HuH-7 (cell line): ENCODE measurements at regions not wholly inside any gene's neighbourhood (a gene's known extent, or its start where the extent isn't known, plus 50 kb on each side); places are given as distances from the start of the nearest gene placed in this dataset.
"Not testable (repeated sequence)": the region's sequence is repeated elsewhere in the genome, so short reads cannot be mapped to it uniquely, and the experiment has no call there.

Source experiments
- DNase-seq: peaks from one replicate; pipeline ENCODE4 v3.0.0; 2011; ENCODE audit warnings: low spot score

DNA sequence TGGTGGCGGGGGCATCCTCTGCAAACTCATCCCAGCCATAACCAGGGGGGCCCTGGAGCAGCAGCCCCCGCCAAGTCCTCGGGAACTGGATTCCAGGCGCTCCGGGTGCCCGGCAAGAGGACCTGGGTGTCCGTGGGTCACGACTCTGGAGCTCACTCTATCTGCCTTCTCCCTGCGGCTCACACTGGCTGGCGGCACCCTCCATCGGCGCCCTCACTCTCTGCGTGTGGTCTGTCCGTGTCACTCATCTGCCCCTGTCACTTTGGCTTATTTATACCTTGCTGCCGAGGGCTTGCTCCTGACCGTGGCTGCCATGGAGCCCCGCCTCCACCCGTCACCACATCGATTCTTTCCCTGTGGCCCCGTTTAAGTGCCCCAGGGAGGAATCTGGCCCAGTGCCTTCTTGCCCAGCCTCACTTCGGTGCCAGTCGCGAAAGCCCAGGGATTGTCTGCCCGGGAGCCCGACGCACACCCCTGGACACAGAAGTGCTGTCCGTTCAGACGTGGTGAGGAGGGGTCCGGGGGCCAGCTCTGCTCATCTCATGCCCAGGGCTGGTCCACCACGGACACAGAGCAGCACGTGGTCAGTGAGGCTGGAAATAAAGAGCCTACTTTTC lies 115.7 kb upstream of the ZNF469 start:
- DNase-seq = not testable (repeated sequence)

DNA sequence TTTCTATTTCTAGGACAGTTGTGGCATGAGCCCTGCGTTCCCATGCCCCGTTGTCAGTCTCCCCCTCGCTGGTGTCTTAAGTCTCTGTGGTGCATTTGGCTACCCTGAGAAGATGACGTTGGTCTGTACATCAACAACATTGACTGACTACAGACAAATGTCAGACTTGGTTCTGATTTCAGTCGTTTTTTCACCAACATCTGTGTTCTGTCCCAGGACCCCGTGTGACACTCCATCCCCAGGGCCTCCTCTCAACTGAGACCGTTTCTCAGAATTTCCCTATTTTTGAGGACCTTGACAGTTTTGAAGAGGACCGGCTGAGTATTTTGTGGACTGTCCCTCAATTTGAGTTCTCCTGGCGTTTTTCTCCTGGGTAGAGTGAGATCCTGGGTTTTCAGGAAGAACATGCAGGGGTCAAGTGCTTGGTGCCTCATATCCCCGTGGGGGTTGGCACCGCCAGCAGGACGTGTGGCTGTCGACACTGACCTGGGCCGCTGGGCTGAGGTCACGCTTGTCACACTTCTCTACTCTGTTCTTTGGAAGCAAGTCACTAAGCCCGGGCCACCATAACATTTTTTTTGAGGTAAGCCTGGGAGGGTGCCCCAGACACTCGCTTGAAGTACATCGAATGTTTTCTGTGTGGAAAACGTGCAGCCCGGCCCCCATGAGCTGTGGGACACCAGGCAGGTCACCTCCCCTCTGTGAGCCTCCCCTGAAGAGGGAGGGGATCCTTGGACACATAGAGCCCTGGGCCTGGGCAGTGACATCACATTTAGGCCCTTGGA lies 114.4 kb upstream of the ZNF469 start:
- not testable (repeated sequence) for DNase-seq

DNA sequence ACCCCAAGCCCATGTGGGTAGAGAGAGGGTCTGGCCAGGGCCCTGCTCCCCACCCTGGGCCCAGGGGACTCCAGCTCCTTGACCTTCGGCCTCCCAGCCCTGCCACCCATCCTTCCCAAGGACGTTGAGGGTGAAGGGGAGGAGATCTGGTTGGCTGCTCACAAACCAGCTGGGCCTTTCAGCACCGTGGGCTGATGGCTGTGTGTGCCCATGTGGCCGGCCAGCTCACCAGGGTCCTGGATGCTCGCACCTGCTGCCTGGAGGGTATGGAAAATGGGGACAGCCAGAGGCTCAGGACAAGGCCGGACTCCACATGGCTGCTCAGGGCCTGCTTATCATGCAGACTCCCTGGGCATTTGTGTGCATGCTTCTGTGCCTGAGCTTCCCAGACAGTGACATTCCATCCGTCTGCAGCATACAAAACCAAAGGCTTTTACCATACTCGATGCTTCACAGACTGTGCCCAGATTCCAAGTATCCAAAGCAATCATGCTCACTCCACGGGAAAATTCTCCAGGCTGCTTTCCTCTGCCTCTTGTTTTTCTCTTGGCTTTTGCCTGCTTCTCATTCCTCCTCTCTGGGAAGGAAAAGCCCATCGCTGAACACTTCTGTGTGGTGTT lies 112.5 kb upstream of the ZNF469 start:
- DNase-seq = not testable (repeated sequence)

DNA sequence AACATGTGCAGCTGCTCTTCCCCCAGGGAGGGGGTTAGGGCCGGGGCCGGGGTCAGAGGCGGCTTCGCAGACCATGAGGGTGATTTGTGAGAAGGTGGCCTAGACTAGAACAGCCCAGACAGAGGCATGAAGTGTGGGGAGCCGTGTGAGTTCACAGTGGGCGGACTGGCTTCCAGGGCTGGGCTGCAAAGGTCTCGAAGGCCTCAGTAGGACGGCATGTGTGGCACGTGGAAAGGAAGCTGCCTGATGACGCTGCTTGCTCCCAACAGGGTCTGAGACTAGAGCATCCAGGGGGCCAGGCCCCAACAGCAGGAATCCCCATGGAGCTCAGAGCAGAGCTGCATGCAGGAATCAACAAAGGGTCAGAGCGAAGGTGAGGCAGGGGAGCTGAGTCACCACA lies 111.5 kb upstream of the ZNF469 start:
- not testable (repeated sequence) for DNase-seq

DNA sequence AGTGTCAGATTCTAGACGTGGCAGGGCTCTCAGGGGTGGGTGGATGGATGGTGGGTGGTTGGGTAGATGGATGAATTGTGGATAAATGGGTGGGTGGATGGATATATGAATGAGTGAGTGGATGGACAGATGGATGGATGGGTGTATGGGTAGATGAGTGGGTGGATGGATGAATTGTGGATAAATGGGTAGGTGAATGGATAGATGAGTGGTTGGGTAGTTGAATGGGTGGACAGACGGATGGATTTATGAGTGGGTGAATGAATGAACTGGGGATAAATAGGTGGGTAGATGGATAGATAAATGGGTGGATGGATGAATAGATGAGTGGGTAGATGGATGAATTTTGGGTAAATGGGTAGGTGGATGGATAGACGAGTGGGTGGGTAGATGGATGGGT lies 111.0 kb upstream of the ZNF469 start:
- DNase-seq = not testable (repeated sequence)

DNA sequence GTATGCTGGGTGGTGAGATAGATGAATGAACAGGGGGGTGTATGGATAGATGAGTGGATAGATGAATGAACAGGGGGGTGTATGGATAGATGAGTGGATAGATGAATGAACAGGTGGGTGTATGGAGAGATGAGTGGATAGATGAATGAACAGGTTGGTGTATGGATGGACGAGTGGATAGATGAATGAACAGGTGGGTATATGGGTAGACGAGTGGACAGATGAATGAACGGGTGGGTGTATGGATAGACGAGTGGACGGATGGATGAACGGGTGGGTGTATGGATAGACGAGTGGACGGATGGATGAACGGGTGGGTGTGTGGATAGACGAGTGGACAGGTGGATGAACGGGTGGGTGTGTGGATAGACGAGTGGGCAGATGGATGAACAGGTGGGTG lies 110.3 kb upstream of the ZNF469 start:
- DNase-seq = not testable (repeated sequence)

DNA sequence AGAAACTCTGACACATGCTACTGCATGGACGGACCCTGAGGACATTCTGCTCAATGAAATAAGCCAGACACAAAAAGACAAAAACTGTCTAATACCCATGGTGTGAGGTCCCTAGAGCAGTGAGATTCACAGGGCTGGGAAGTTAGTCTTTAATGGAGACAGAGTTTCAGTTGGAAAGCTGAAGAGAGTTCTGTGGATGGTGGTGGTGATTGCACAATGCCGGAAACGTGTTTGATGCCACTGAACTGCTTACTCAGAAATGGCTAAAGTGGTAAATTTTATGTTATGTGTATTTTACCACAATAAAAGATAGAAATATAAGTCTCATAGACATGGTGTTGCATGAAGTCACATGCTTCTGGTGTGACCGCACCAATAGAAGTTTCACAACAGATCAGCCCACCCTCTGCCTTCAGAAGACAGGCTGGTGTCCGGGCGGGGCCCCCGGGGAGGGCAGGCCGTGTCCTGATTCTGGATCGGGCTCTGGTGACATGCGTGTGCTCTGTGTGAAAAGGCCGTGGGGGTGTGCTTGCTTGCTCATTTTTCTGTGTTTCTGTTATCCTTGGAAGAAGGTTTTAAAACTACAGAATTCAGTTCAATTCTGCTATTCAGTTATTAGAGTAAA lies 108.5 kb upstream of the ZNF469 start:
- DNase-seq = not testable (repeated sequence)

DNA sequence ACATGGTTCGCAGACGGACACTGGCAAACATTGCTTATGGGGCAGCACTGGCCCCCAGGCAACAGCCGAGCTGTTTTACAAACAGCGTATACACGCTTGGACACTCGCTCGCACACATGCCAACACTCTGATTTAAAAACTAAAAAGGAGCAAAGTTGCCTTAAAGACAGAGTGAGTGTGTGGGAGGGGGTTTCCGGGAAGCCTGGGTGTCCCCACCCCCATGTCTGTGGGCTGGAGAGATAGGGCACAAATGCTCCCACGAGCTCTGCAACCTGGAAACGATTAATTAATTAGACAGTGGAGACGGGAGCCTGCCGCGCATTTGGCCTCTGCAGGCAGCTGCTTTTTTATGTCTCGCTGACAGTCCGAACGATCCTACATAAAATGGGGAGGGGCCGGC lies 107.9 kb upstream of the ZNF469 start:
- no peak for DNase-seq

DNA sequence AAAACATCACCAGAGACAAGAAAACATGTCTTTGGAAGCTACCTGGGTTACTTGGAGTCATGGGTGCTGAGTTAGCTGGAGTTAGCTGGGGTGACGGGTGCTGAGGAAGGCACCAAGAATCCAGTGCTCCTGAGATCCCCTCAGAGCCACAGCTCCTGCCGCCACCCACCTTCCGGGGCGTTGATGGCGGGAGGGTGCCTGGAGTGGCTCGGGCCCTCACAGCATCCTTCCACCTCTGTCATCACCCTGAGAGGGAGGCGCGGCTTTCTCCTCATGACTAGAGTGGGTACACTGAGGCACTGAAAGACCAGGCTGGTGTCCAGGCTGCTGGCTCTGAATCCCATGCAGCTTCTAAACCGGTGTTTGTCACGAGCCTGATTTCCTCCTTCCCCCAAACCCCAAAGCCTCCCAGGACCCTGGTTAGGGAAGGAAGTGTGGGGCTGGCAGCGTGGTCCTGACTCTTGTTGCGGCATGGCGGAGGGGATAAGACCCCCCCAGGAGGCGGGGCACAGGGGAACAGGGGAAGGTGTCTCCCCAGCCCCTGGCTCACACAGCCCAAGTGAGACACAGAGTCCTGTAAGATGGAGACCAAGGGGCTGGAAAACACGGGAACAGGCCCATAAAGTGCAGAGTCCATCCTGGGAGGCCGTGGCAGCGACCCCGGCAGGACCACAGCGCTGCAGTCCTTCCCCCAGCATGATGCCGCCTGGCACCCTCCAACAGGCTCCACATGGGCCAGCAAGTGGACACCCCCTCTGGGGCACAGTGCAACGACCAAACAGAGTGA lies 107.2 kb upstream of the ZNF469 start:
- DNase-seq = not testable (repeated sequence)

DNA sequence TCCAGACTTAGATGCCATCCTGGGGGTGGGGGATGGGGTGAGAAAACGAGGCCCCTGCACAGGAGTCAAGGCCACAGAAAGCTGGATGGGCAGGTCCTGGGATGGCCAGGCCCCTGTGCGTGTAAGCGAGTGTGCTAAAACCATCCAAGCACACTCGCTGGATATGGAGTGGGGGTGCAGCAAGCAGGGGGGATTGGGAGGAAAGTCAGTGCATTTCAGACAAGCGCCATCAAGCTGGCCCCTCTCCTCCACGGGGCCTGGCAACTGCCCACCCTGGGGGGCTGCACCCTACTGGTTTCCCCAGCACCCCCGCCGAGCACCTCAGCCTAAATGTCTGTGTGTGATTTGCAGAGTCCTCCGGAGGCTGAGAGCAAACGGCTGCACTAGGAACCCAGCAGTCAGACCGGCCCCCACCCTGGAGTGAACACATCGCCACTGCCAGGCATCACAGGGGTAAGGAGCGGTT lies 106.6 kb upstream of the ZNF469 start:
- not testable (repeated sequence) for DNase-seq

DNA sequence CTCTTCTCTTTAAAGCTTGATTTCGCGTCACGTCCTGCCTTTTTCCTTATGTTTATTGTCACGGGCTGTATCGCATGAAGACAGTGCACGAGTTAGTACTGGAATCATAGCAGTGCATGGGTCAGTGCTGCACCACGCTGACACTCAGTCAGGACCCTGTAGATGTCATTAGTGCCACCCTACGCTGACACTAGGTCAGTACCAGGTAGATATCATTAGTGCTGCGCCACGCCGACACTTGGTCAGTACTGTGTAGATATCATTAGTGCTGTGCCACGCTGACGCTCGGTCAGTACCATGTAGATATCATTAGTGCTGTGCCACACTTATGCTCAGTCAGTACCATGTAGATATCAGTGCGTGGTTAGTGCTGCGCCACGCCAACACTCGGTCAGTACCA lies 106.2 kb upstream of the ZNF469 start:
- no peak for DNase-seq

DNA sequence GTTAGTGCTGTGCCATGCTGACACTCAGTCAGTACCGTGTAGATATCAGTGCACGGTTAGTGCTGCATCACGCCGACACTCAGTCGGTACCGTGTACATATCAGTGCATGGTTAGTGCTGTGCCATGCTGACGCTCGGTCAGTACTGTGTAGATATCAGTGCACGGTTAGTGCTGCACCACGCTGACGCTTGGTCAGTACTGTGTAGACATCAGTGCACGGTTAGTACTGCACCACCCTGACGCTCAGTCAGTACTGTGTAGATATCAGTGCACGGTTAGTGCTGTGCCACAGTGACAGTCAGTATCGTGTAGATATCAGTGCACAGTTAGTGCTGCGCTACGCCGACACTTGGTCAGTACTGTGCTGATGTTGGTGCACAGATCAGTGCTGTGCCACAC lies 102.8 kb upstream of the ZNF469 start:
- no peak for DNase-seq

DNA sequence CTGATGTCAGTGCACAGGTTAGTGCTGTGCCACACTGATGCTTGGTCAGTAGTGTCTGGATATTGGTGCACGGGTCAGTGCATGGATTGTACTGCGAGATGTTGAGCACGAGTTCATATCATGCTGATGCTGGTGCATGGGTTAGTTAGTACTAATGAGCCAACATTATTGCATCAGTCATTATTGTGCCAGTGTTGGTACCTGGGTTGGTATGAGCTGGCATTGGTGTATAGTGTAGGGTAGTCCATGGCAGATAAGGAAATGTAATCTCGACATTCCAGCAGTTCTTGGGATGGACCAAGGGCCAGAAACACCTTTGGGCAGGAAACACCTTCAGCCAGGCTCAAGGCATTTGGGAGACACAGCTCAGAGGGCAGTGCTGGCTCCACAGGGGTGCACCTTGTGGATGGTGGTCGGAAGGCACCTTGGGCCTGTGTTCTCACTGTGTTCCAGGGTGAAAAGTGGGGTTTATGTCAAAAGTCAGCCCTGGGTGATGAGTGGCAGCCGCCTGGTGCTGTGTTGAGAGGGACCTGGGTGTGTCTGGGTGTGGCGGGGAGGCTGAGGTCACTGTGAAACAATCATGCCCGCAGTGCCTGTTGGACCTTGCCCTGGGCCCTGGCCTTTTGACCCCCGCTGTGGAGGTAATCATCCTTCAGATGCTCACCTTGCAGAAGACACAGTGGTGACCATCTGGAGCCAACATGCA lies 100.7 kb upstream of the ZNF469 start:
- DNase-seq = no peak

DNA sequence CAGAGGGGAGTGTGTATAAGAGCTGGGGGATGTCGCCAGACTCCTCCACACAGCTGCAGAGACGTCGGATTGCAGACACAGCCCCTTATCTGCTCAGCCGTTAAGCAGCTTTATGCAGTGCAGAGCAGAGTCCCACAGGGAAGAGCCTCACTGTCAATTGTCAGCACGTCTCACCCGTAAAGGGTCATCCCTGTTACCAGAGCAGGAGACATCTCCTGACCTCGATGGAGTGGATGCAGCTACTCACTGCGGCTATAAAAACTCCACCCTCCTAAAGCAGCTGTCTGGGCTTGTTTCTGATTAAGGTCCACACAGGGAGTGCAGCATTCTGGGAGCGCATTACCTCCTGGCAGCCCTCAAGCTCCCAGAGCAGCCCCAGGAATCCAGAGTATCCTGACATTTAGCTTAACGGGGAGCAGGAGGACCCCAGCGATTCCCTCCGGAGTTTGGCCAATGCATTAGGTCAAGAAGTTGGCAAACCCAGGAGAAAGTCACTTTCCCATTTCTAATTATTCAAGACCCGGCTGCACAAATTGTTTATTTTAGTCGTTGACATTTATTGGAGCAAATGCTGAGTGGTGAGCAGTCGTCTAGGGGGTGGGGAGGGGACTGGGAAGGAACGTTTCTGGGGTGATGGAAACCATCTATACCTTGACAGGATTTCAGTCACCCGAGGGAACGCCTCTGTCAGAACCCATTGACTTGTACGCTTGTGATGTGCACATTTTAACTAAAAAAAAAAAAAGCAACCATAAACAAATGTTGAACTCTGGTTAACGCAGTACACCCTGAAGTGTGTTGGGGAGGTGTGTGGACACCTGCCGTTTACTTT lies 100.0 kb upstream of the ZNF469 start:
- DNase-seq = no peak

DNA sequence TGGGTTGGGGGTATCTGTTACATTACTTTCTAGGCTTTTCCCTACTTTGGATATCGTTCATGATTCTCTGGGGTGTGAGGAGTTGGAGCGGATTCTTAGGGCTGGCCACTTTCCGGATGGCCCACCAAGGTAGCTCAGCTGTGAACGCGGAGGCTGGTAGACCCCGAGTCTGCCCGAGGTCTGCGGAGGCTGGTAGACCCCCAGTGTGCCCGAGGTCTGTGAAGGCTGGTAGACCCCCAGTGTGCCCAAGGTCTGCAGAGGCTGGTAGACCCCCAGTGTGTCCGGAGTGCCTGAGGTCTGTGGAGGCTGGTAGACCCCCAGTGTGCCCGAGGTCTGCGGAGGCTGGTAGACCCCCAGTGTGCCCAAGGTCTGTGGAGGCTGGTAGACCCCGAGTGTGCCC lies 99.2 kb upstream of the ZNF469 start:
- DNase-seq = no peak

DNA sequence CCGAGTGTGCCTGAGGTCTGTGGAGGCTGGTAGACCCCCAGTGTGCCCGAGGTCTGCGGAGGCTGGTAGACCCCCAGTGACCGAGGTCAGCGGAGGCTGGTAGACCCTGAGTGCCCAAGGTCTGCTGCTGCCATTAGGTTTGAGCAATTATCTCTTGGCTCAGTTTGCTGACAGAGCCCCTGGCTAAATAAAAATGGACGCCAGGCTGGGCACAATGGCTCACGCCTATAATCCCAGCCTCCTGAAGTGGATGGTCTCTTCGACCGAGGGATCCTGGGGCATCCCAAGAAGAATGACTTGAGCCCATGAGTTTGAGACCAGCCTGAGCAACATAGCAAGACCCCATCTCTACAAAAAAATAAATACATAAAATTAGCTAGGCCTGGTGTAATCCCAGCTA lies 98.7 kb upstream of the ZNF469 start:
- no peak for DNase-seq

DNA sequence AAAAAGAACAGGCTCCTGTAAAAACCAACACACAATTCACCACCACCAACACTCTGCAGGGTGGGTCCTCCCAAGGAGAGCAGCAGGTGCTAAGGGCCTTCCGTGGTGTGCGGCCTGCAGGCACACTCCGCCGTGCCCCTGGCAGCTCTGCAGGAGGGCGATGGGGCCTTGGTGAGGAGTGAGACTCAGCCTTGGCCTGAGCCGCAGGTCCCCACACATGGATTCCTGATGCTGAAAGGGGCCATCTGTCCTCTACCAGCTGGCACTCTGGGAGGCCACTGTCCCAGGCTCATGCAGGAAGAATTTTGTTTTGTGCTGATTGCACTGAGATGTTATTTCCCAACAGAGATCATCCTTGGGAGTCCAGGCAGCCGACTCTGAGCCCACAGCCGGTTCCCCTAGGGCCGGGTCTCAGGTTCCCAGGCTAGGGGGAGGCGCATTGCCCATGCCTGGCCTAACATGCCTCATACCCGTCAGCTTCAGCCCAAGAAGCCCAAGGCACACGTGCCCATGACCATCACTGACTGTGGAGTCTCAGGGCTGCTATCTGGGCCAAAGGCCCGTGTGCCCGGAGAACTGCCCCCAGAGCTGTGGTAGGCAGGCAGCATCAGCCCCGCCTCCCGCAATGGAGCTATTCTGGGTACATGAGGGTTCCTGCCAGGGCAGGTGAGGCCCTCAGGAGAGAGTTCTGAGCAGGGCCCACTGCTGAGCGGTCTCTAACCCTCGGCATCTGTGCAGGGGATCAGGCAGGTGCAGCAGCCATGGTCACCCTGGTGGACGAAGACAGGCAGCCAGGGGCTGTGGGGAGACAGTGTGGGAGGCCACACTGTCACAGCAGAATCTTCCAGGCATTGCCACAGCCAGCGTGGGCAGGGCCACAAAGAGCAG lies 97.9 kb upstream of the ZNF469 start:
- no peak for DNase-seq

DNA sequence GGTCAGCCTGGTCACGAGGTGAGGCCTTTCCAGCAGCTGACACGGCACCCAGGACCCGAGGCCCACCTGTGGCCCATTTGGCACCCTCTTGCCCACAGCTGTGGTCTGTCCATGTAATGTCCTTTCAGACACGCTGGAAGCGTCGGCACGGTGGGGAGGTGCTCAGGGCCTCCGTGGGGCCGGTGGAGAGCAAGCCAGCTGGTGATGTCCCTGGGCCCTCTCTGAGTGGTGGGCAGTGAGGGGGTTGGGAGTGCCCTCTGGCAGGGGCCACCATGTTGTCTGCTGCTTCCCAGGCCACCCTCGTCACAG lies 97.3 kb upstream of the ZNF469 start:
- no peak for DNase-seq

DNA sequence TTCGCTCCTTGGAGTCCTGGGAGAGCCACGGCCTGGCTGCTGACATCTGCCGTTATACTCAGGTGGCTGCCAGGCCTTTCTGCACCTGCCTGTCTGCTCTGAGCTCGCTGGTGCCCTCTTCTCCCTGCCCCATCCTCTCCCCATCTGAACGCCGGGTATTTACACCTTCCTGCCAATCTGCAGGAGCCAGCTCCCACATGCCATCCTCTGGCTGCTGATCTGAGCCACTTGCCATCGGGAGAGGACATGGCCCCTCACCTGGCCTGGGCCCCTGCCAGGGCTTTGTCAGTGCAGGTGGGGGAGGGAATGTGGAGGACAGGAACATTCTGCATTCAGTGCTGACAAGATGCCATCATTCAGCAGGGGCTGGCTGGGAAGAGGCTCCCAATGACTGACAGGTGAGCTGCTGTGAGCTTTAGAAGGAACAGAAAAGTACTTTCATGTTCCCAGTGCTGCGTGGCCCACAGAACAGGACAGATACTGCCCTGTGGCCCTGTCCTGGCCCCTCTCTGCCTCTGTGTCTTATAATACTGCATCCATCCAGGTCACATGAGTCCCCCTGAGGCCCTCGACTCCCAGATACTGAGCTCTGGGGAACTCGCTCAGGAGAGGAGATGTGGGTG lies 96.3 kb upstream of the ZNF469 start:
- no peak for DNase-seq
